NOMO-1 treated with DMSO at 0.1 percent for 48 hours (cell line): ENCODE measurements at regions not wholly inside any gene's neighbourhood (a gene's known extent, or its start where the extent isn't known, plus 50 kb on each side); places are given as distances from the start of the nearest gene placed in this dataset.

Experiments
- DNase-seq: peaks from one replicate; lab custom pipeline; 2025; ENCODE audit not compliant: unreplicated experiment; lab: John Stamatoyannopoulos, UW

GRCh38 chr16:86712158-86713009 lies 134.0 kb downstream of the FOXL1 start:
- no peak for DNase-seq

- no peak for DNase-seq
Observed at GRCh38 chr16:86713021-86713631, 134.8 kb downstream of the FOXL1 start.

DNA sequence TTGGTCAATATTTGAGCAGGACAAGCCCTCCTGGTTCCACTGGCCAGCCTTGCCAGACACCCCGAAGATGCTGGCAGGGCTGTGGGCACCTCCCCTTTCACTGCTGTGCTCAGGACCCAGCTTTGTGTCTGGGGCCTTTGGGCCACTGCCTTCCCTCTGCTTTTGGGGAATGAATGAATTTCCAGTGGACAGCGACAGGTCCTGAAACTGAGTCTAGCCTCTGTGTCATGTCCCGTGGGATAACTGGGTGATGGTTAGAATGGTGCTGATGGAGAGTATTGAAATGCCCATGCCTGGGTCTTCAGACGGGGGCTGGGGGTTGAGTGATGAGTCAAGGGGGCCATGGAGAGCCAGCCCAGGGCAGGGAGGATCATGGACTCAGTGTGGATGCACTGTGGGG lies 135.8 kb downstream of the FOXL1 start:
- no peak for DNase-seq

DNA sequence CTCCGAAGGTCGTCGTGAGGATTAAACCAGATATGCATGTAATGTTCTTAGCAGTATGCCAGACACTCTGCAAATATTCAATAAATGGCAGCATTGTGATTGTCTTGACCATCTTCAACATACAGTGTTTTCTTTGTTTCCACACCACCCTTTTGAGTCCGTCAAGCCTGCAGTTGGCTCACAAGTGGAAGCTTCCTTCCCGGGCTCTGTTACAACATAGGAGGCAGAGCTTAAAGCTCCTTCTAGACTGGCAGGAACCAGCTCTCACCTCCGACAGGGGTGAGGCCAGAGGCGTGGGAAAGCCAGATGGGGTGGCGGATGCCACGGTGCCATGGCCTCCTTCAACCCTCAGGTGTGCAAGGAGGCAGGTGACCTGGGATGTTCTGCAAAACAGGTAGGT lies 138.3 kb downstream of the FOXL1 start:
- DNase-seq: no peak

DNA sequence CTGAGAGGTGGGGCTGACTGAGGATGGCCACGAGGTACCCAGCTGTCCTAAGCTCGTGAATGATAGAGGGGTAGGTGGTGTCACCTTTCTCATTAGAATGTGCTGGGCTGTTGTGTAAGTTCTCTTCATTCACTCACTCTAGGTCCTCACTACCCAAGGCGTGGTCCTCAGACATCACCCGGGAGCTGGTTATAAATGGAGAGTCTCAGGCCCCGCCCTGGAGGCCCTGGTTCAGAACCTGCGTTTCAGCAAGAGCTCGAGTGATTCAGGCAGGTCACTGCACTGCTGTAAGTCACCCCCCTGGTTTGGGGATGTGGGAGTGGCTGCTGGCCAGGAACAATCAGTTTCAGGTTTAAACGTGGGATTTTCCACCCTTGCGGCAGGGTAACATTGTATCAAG lies 139.8 kb downstream of the FOXL1 start:
- DNase-seq: no peak

GRCh38 chr16:86722970-86723369 lies 144.6 kb downstream of the FOXL1 start:
- no peak for DNase-seq

- DNase-seq: no peak
Observed at GRCh38 chr16:86723689-86724088, 145.3 kb downstream of the FOXL1 start.

DNA sequence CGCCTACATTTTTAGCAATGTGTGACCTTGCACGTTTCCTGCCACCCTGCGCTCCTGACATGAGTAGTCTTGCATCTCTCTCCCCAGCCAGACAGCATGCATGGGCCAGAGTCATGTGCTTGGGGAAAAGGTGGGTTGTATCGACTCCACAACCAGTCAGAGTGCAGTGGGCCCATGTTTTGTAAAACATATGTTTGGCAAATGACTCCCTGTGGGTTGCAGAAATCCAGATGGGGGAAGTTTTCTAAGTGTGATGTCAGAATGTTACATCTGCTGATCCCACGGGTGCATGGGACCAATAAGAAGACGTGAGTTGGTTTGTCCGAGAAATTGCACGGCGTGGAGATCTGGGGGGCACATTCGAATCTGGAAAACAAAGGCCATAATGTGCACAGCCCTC lies 147.1 kb downstream of the FOXL1 start:
- DNase-seq: no peak

DNA sequence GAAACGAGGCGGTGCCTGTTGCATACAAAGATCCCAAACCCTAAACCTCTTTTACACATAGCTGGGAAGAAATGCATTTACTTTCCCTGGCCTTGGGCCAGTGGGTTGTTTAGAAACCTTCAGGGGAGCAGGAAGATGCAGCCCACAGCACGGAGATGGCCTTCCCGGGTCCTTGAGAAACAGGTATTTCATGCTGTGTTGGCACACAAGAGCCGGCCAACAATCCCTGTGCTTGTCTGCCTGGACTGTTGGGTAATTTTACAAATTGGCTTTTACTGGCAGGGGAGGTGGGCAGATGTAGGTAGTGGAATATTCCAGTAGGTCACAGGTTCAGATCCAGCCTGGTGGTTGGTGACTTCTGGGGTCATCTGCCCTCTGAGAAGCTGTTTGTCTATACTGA lies 148.0 kb downstream of the FOXL1 start:
- DNase-seq: no peak

DNA sequence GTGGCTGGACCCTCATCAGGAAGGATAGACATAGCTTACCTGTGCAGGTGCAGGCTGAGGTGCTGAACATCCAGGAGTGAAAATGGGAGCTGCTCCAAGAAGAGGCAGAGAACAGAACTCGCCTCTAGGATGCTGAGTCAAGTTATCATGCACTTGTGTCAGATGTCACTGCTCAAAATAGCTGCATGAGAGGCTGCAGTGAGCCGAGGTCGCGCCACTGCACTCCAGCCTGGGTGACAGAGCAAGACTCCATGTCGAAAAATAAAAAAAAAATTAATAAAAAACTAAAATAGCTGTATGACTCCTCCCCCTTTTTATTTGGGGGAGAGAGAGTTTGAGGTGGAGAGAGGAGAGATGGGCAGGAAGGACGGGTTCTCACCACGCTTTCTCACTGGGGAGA lies 148.8 kb downstream of the FOXL1 start:
- no peak for DNase-seq

DNA sequence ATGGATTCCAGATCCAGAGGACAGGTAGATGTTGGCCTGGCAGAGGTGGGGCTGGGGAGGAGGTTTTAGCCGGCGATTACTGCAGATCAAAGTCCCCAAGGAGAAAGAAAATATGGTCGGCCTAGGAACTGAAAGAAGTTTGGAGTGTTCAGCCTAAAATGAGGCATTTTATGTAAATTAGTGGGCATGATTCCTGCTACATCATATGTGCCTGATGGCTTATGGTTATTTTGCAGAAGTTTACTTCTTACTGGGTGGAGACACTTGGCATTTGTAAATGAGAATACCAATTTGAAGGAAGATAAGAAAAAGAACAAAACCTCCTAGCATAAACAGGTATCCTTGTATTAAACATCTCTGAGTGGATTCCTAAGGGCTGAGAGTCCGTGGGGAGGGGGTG lies 149.3 kb downstream of the FOXL1 start:
- no peak for DNase-seq

GRCh38 chr16:86729686-86730085 lies 151.3 kb downstream of the FOXL1 start:
- no peak for DNase-seq

GRCh38 chr16:86730086-86730485 lies 151.7 kb downstream of the FOXL1 start:
- no peak for DNase-seq

- DNase-seq: no peak
Observed at GRCh38 chr16:86730597-86730996, 152.2 kb downstream of the FOXL1 start.

DNA sequence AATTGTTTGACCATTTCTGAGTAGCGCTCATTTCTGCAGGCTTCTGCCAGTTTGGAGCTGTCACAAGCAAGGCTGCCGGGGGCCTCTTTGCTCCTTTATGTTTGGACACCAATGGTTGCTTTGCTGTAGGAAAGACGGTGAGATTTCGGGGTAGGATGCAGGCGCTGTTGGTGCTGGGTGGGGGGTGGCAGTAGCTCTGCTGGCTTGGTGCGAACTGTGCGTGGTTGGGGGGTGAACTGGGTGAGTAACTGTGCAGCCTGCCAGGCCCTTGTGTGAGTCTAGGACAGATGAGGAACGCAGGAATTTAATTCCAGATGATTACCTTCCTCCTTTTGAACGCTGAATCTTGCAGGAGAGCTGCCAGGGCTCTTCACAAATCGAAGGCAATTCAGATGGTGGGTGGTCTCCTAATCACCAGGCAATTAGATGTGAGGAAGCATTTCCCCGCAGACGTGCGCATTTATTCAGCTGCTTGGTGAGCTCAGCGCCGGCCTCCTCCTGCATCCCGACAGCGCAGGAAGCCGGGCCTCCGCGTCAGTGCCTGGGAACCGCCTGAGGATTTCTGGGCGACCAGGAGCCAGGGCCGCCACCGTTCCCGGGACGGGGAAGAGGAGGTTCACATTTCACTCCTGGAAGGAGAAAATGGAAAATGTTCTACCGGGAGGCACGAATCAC lies 154.4 kb downstream of the FOXL1 start:
- no peak for DNase-seq

DNA sequence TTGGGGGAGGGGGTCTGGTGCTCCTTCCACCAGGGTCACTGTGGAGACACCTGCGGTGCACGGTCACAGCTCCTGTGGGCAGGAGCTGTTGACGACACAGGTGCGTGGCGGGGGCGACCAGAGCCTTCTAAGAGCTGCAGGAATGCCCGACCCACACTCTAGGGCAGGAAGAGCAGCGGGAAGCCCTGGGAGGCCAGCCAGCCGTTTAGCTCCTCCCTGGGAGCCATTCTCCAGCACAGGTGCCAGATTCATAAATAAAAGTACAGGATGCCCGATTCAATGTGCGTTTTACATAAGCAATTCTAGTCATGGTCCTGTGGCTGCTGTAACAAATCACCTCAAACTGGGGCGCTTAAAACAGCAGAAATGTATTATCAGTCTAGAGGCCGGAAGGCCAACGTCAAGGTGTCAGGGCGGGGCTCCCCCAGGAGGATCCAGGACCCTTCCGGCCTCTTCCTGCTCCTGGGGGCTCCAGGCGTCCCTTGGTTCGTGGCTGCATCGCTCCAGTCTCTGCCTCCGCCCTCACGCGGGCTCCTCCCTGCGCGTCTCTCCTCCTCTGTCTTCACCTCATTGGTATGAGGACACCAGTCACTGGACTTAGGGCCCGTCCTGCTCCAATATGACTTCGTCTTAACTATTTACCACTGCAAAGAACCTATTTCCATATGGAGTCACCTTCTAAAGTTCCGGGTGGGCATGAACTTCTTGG lies 155.4 kb downstream of the FOXL1 start:
- DNase-seq: no peak

GRCh38 chr16:86734543-86735460 lies 156.5 kb downstream of the FOXL1 start:
- DNase-seq: no peak

GRCh38 chr16:86735727-86736126 lies 157.4 kb downstream of the FOXL1 start:
- no peak for DNase-seq

DNA sequence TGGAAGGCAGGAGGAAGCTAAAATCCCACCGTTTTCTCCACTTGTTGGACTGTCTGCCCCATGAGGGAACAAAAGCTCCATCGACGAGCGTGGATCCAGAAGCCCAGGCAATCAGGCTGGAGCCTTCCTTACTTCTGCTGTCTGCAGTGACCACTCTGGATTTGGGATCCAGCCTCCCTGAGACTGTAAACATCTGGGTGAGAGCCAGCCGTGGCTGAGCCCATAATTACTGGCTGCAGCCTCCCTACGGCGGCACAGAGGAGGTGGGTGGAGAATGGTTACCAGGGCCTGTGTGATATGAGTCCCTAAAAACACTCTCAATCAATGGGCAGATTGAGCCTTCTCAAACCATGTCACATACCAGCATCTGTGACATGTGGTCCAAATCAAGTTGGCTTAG lies 158.2 kb downstream of the FOXL1 start:
- DNase-seq: no peak

- DNase-seq: no peak
Observed at GRCh38 chr16:86737083-86737482, 158.7 kb downstream of the FOXL1 start.
